ENCODE measurements at regions not wholly inside any gene's neighbourhood (a gene's known extent, or its start where the extent isn't known, plus 50 kb on each side); places are given as distances from the start of the nearest gene placed in this dataset.

DNA sequence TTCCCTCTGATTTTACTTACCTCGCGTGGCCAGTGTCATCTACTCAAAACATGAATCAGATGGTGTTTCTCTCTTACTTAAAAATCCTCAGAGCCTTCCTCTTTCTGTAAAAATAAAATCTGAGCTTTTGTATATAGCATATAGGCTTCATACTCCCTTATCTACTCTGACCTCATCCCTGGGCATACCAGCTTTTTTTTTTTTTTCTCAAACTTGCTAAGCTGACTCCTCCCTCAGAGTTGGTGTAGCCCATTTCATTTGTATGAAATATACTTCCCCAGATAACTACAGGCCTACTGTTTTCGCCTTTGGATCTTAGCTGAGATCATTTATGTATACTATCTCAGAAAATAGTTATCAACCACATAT is 648.9 kb upstream of the ALCAM start:
- H3K36me3 ChIP-seq (replicated peaks in 1 of 2): no peaks in the 10 kb centered on the region
- no peak for TF ChIP-seq POLR2A (IDR thresholded peaks at IDR 0.05)
- TF ChIP-seq, protein P1, sequence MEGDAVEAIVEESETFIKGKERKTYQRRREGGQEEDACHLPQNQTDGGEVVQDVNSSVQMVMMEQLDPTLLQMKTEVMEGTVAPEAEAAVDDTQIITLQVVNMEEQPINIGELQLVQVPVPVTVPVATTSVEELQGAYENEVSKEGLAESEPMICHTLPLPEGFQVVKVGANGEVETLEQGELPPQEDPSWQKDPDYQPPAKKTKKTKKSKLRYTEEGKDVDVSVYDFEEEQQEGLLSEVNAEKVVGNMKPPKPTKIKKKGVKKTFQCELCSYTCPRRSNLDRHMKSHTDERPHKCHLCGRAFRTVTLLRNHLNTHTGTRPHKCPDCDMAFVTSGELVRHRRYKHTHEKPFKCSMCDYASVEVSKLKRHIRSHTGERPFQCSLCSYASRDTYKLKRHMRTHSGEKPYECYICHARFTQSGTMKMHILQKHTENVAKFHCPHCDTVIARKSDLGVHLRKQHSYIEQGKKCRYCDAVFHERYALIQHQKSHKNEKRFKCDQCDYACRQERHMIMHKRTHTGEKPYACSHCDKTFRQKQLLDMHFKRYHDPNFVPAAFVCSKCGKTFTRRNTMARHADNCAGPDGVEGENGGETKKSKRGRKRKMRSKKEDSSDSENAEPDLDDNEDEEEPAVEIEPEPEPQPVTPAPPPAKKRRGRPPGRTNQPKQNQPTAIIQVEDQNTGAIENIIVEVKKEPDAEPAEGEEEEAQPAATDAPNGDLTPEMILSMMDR (IDR thresholded peaks at IDR 0.05): no peak
- WGBS, 4 donors: 57 to 93% (median 85%) methylated on average over 3 of the region's 3 CpGs
- H3K4me1 ChIP-seq (replicated peaks in 1 of 2): no peaks in the 10 kb centered on the region
- H3K27me3 ChIP-seq: no peaks in the 10 kb centered on the region
- H3K9me3 ChIP-seq (replicated peaks in 1 of 3): peaks cover 0 to 4% (median 0%) of the 10 kb centered on the region in 3 donors
- intact Hi-C loops (cut with DNase I): no loop called here
- DNase-seq: no peak
- H3K27ac ChIP-seq: no peak overlapping the region
- no peak overlapping the region for H3K4me3 ChIP-seq

DNA sequence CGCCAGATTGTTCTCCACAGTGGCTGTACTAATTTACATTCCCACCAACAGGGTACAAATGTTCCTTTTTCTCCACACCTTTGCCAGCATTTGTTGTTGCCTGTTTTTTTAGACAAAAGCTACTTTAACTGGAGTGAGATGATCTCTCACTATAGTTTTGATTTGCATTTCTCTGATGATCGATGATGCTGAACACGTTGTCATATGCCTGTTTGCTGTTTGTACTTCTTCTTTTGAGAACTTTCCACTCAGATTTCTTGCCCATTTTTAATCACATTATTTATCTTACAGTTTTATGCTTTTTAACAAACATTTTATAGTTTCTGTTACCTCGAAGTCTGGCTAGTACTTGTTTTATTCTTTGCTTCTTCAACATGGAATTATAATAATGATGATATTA is 643.7 kb upstream of the ALCAM start:
- no peaks in the 10 kb centered on the region for H3K9me3 ChIP-seq (replicated peaks in 1 of 3)
- intact Hi-C loops (cut with DNase I): no loop called here
- no peaks in the 10 kb centered on the region for H3K36me3 ChIP-seq (replicated peaks in 1 of 2)
- no peak for TF ChIP-seq POLR2A (IDR thresholded peaks at IDR 0.05)
- TF ChIP-seq, protein P1 (IDR thresholded peaks at IDR 0.05): no peak
- H3K27me3 ChIP-seq: no peaks in the 10 kb centered on the region
- no peaks in the 10 kb centered on the region for H3K4me1 ChIP-seq (replicated peaks in 1 of 2)
- DNase-seq: no peak
- no peak overlapping the region for H3K27ac ChIP-seq
- WGBS, 4 donors: 86 to 91% (median 89%) methylated on average over 4 of the region's 4 CpGs
- no peak overlapping the region for H3K4me3 ChIP-seq

DNA sequence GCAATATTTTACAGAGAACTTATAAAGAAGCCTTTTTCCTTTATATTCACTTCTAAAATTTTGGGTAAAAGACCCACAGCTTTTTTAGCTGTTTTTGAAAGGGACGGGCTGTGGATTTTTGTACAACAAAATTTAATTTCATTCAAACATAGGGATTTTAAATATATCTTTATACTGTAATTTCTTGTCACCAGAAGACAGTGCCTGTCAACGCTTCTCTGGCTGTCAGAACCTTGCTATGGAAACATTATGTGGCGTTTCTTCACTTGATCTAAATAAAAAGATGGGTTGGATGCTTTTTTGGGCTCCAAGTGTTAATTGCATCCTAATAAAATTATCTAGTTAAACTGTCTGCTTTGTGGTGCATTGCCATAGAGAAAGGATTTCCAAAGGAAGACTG is 635.6 kb upstream of the ALCAM start:
- TF ChIP-seq POLR2A (IDR thresholded peaks at IDR 0.05): no peak
- TF ChIP-seq, protein P1 (IDR thresholded peaks at IDR 0.05): no peak
- H3K27me3 ChIP-seq: no peaks in the 10 kb centered on the region
- H3K9me3 ChIP-seq (replicated peaks in 1 of 3): no peaks in the 10 kb centered on the region
- H3K4me3 ChIP-seq: no peak overlapping the region
- DNase-seq: no peak
- intact Hi-C loops (cut with DNase I): no loop called here
- WGBS, 4 donors: 67 to 87% (median 75%) methylated on average over 3 of the region's 3 CpGs
- H3K27ac ChIP-seq: no peak overlapping the region
- H3K4me1 ChIP-seq (replicated peaks in 1 of 2): no peaks in the 10 kb centered on the region
- no peaks in the 10 kb centered on the region for H3K36me3 ChIP-seq (replicated peaks in 1 of 2)

DNA sequence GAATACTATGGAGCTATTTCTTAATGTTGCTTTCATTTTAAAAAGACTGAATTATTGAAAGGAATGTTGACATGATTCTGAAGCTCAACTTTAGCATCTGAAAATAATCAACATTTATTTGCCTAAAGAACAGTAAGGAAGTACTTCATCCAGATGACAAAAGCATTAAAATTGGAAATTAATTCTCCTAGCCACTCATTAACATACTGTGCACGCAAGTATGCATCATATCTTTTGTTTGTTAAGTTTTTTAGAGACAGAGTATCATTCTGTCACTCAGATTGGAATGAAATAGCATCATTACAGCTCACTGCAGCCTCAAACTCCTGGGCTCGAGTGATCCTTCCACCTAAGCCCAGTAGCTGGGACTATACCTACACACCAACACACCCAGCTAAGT is 632.1 kb upstream of the ALCAM start:
- no peak for TF ChIP-seq POLR2A (IDR thresholded peaks at IDR 0.05)
- TF ChIP-seq, protein P1 (IDR thresholded peaks at IDR 0.05): no peak
- DNase-seq: no peak
- intact Hi-C loops (cut with DNase I): no loop called here
- no peaks in the 10 kb centered on the region for H3K36me3 ChIP-seq (replicated peaks in 1 of 2)
- no peak overlapping the region for H3K27ac ChIP-seq
- H3K4me3 ChIP-seq: no peak overlapping the region
- H3K9me3 ChIP-seq (replicated peaks in 1 of 3): no peaks in the 10 kb centered on the region
- 83 to 95% (median 91%) methylated on average over 2 of the region's 2 CpGs for WGBS, 4 donors
- no peaks in the 10 kb centered on the region for H3K4me1 ChIP-seq (replicated peaks in 1 of 2)
- H3K27me3 ChIP-seq: no peaks in the 10 kb centered on the region
